Vagina (tissue), 2 donors: ENCODE measurements at regions not wholly inside any gene's neighbourhood (a gene's known extent, or its start where the extent isn't known, plus 50 kb on each side); places are given as distances from the start of the nearest gene placed in this dataset.

Experiments used
- DNase-seq, 2 donors: peaks; one replicate each; pipeline ENCODE4 v3.0.0-alpha.2; 2017; ENCODE audit errors: extremely low spot score in 2 of 2
- H3K27ac ChIP-seq: fragments of 200-600 bp; sonication (generic); one replicate; pipeline ENCODE4 v1.5.1; 2019
- H3K27me3 ChIP-seq: fragments of 200-600 bp; sonication (generic); one replicate; pipeline ENCODE4 v1.5.1; 2019
- H3K36me3 ChIP-seq, 2 donors: fragments of 200-600 bp; sonication (generic); one replicate each; pipeline ENCODE4 v1.5.1; 2017 to 2019
- H3K4me1 ChIP-seq: fragments of 200-600 bp; sonication (generic); one replicate; pipeline ENCODE4 v1.5.1; 2019
- H3K4me3 ChIP-seq, 2 donors: fragments of 200-600 bp; sonication (generic); 1 replicate in 1 of 2; 2 replicates in 1 of 2; pipeline ENCODE4 v1.5.1; 2016 to 2019
- H3K9me3 ChIP-seq: fragments of 200-600 bp; sonication (generic); one replicate; pipeline ENCODE4 v1.5.1; 2019
- CTCF ChIP-seq, 3 experiments: fragments of 450-650 bp in 2 of 3; fragments of 200-600 bp in 1 of 3; sonication (generic) in 1 of 3; IDR thresholded peaks; one replicate each; pipeline ENCODE4 v1.5.1; 2017 to 2019; ENCODE audit warnings: antibody characterized with exemption in 3 of 3, mild to moderate bottlenecking in 2 of 3, moderate library complexity in 2 of 3
- POLR2A ChIP-seq, 2 donors: fragments of 450-650 bp; IDR thresholded peaks; one replicate each; pipeline ENCODE4 v1.6.1; 2017; ENCODE audit warnings: antibody characterized with exemption in 2 of 2, mild to moderate bottlenecking in 2 of 2, moderate library complexity in 2 of 2
- POLR2AphosphoS5 ChIP-seq, 2 donors: sonication (generic); formaldehyde crosslinking; IDR thresholded peaks; one replicate each; pipeline ENCODE4 v1.9.0; 2017; ENCODE audit warnings: antibody characterized with exemption in 2 of 2, mild to moderate bottlenecking in 2 of 2, low read depth in 1 of 2; ENCODE audit not compliant: insufficient read depth in 1 of 2
- intact Hi-C: fragments of 100-400 bp; cut with DNase I; formaldehyde crosslinking; loops from one replicate; pipeline ENCODE4 v1.15.1; 2023

- intact Hi-C loops: no loop called here
- H3K27ac ChIP-seq: no peak overlapping the region
- no peaks in the 10 kb centered on the region for H3K27me3 ChIP-seq
- no peak for TF ChIP-seq POLR2AphosphoS5 (IDR thresholded peaks at IDR 0.05; ENCODE audit: insufficient read depth in 1 of 2, low read depth in 1 of 2)
- no peaks in the 10 kb centered on the region for H3K36me3 ChIP-seq
- H3K9me3 ChIP-seq: no peaks in the 10 kb centered on the region
- H3K4me3 ChIP-seq: no peak overlapping the region
- DNase-seq: no peak
- no peaks in the 10 kb centered on the region for H3K4me1 ChIP-seq
Observed at GRCh38 chr13:81334481-81334880, 993.6 kb upstream of the SPRY2 start.

DNA sequence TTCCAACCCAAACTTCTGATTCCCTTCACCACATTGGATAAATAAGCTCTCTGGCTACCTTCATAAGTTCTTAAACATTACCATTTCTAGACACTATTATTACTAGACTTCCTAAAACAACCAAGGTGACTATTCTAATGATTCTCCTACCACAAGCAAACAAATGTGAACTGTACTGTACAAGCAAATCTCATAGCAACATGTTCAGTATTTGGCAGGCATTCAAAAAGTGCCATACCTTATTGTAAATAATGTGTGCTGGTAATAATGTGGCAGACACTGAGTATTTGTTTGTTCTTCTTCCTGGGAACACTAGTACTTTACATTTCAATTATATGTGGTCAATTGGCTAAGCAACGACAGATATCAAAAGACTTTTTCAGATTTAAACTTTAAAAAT, 986.0 kb upstream of the SPRY2 start:
- no peaks in the 10 kb centered on the region for H3K36me3 ChIP-seq
- DNase-seq: no peak
- H3K27me3 ChIP-seq: no peaks in the 10 kb centered on the region
- H3K4me3 ChIP-seq: no peak overlapping the region
- no peaks in the 10 kb centered on the region for H3K4me1 ChIP-seq
- H3K27ac ChIP-seq: no peak overlapping the region
- intact Hi-C loops: no loop called here
- TF ChIP-seq POLR2A (IDR thresholded peaks at IDR 0.05) (no peak), CTCF (IDR thresholded peaks at IDR 0.05) (no peak), POLR2AphosphoS5 (IDR thresholded peaks at IDR 0.05; ENCODE audit: insufficient read depth in 1 of 2, low read depth in 1 of 2) (no peak)
- H3K9me3 ChIP-seq: no peaks in the 10 kb centered on the region

GRCh38 chr13:81320516-81320915, 979.6 kb upstream of the SPRY2 start:
- no peaks in the 10 kb centered on the region for H3K27me3 ChIP-seq
- DNase-seq: no peak
- no peaks in the 10 kb centered on the region for H3K9me3 ChIP-seq
- no peaks in the 10 kb centered on the region for H3K4me1 ChIP-seq
- no peak overlapping the region for H3K4me3 ChIP-seq
- intact Hi-C loops: no loop called here
- TF ChIP-seq POLR2A (IDR thresholded peaks at IDR 0.05): no peak
- TF ChIP-seq CTCF (IDR thresholded peaks at IDR 0.05): no peak
- TF ChIP-seq POLR2AphosphoS5 (IDR thresholded peaks at IDR 0.05; ENCODE audit: insufficient read depth in 1 of 2, low read depth in 1 of 2): no peak
- H3K27ac ChIP-seq: no peak overlapping the region
- H3K36me3 ChIP-seq: no peaks in the 10 kb centered on the region

DNA sequence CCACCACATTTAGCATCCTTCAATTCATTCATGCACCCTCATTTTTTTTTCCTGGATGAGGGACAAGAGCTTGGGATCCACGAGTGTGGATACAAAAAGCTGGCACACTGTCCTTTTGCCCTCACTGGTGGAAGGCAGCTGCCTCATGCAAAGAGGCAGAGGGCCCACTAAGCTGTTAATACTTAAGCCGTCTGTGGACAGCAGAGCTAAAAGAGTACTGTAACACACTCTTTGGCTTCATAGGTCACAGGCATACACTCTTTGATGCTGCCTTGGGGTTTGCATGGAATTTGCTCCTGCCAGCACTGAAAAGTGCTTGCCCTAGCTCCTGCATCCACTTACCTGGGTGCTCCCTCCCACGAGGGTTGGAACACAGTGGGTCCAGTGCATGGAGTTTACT, 978.4 kb upstream of the SPRY2 start:
- Histone ChIP-seq H3K4me1 (no peaks in the 10 kb centered on the region), H3K36me3 (no peaks in the 10 kb centered on the region), H3K4me3 (no peak overlapping the region), H3K27ac (no peak overlapping the region), H3K27me3 (no peaks in the 10 kb centered on the region), H3K9me3 (no peaks in the 10 kb centered on the region)
- intact Hi-C loops: no loop called here
- TF ChIP-seq CTCF (IDR thresholded peaks at IDR 0.05) (no peak), POLR2AphosphoS5 (IDR thresholded peaks at IDR 0.05; ENCODE audit: insufficient read depth in 1 of 2, low read depth in 1 of 2) (no peak), POLR2A (IDR thresholded peaks at IDR 0.05) (no peak)
- DNase-seq: no peak

DNA sequence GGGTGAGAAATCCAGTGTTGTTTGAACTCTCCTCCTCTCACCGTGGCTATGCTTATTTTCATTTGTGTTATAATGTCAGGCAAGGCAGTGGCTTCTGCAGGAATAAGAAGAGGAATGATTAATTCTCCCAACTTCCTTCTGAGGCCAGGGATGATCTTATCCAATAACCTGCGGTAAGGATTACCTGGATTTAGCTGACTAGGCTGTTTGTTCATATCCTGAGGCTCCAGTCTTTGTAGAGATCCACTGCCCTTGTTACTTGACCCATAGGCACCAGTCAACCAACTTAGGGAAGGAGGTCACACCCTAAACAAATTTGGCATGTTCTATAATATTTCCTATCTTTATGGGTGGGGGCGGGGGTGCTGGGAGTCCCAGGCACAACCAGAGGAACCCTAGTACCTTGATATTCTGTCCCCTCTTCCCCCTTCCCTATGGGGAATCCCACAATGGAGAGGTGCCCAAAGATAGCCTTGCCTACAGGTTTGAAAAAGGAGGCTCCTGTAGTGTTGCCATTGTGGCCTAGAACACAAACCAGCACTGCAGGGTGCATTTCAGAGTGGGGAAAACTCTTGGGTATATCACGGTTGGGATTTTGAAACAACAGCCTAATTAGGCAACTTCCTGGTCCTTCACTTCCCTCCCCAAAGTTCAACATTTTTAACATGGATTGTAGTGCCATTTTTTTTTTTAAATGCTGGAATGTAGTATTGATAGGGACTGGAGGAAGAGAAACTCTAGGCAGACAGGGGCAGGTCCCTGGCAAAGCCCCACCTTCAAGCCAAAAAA, 977.5 kb upstream of the SPRY2 start:
- Histone ChIP-seq H3K27me3 (no peaks in the 10 kb centered on the region), H3K27ac (no peak overlapping the region), H3K4me3 (no peak overlapping the region), H3K36me3 (no peaks in the 10 kb centered on the region), H3K9me3 (no peaks in the 10 kb centered on the region), H3K4me1 (no peaks in the 10 kb centered on the region)
- no peak for DNase-seq
- TF ChIP-seq CTCF (IDR thresholded peaks at IDR 0.05) (no peak), POLR2AphosphoS5 (IDR thresholded peaks at IDR 0.05; ENCODE audit: insufficient read depth in 1 of 2, low read depth in 1 of 2) (no peak), POLR2A (IDR thresholded peaks at IDR 0.05) (no peak)
- intact Hi-C loops: no loop called here
